ENCODE measurements at regions not wholly inside any gene's neighbourhood (a gene's known extent, or its start where the extent isn't known, plus 50 kb on each side); places are given as distances from the start of the nearest gene placed in this dataset.

DNA sequence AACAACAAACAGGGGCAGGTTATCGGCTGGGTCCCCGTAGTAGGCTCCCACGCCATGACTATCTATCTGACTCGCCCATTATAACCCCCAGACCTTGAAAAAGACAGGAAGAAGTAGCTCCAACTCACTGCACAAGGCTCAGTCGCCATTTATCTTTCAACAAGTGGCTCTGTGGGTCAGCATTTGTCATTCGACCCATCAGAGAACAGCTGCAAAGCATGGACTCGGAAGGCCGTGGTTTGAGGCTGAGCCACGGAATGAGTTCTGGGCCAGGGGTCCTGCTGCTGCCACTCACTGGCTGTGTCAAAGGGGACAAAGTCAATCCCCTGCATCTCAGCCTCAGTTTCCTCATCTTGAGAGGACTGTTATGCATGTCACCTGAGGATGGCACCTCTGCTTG is 131.0 kb downstream of the DMRTA2 start:
- DNase-seq = no peak

GRCh38 chr1:50289495-50289894 is 133.7 kb downstream of the DMRTA2 start:
- DNase-seq = no peak

- DNase-seq = no peak
Measured at GRCh38 chr1:50285994-50286393, 137.2 kb downstream of the DMRTA2 start.

DNA sequence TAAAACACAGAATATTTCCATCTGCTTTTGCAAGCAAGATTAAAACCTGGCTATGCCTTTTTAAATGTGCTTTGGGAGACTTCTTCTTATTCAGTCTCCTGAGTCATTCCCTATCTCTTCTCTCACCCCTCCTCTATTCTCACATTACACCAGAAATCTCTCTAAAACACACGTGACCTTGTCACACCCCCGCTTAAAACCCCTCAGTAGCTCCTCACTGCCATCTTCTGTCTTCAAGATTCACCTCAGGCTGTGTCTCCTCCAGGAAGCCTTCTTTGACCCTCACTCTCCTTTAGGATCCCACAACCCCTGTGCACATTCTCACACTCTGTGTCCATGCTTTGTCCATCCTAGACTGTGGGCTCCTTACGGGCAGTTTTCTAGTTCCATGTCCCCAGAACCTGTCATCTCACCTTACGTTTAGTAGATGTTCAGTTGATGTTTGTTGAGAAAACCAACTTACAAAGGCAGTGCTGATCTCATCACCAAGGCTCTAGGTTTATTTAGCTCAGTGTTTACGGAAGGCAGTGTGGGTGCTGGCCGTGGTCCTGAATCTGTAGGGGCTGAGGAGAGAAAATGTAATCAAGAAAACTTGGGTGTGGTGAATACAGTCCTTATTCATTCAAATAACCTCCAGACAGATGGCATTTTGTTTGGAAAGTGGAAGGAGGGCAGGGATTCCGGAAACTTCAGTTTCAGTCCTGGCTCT is 143.5 kb downstream of the DMRTA2 start:
- DNase-seq = no peak

DNA sequence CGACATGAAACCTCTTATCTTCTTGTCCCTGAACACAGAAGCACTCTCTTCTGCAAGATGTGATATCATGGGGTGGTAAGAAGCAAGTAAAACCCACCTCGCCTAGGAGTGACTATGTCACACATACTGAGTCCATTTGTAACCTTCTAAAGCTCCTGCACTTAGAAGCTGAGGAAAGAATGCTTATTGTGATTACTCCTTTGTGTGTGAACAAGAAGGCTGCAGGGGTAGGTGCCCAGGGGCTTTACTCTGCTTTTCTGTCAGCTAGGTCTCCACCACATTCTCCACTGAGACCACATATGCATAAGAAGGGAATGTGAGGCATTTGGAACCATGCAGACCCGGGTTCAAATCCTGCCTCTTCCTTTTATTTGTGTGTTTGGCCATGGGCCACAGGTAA is 144.3 kb downstream of the DMRTA2 start:
- no peak for DNase-seq

- DNase-seq = no peak
Measured at GRCh38 chr1:50278410-50278809, 144.8 kb downstream of the DMRTA2 start.

DNA sequence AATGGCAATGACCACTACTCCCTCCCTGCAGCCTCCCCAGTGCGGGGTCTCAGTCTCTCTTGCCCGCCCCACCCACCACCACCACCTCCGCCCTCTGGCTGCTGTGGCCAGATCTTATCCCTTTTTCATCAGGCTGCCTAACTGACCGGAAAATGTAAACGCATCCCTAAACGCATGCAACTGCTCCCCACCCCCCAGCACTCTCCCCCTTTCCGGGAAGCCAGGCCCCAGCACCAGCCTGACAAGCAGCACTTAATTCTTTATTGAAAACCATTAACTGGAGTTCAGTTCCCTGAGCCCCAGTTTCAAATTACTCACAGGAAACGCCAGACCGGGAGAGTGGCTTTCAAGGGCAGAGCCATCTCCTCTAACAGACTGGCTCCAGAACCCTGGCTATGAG is 147.7 kb downstream of the DMRTA2 start:
- peak; percentile 84 for DNase-seq

GRCh38 chr1:50272912-50273311 is 150.3 kb downstream of the DMRTA2 start:
- peak; percentile 12 for DNase-seq

DNA sequence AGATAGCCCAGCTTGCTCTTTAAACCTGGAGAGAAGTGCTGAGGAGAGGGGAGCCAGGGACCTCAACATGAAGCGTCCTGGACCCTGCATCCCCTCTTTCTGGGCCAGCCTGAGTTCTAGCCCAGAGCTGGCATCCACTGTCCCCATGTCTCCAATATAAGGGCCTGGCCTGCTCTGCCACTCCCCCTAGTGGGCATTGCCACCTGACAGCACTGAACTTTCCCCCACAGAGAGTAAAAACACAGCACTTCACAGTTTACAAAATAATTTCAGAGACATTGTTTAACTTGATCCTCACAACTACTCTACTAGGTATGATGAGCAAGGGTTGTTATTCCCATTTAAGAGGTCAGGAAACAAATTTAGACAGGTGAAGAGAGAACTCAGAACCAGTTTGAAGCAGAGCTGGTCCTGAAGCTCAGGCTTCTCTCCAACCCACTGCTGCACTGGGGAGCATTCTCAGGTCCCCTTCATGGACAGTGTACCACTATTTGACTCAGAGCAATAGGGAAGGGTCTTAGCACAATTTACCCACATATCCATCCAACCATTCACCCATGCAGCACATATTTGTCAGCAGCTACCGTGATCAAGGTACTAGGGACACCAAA is 151.2 kb downstream of the DMRTA2 start:
- DNase-seq = peak; percentile 22

GRCh38 chr1:50271337-50271736 is 151.9 kb downstream of the DMRTA2 start:
- DNase-seq = no peak

DNA sequence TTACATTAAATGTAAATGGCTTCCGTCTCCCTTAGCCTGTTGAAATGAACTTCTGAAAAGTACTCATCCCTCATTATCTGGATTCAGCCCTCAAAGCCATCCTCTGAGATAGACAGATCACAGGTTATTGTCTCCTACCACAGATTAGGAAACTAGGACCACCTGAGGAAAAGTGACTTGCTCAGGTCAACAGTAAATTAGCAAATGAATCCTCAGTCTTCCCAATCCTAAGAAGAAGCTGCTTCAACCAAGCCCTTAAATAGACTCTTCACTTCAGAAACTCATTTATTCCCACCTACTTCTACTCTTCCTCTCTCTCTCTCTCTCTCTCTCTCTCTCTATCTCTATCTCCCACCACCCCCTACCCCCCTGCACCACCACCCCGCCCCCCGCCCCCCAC is 152.3 kb downstream of the DMRTA2 start:
- DNase-seq = no peak

DNA sequence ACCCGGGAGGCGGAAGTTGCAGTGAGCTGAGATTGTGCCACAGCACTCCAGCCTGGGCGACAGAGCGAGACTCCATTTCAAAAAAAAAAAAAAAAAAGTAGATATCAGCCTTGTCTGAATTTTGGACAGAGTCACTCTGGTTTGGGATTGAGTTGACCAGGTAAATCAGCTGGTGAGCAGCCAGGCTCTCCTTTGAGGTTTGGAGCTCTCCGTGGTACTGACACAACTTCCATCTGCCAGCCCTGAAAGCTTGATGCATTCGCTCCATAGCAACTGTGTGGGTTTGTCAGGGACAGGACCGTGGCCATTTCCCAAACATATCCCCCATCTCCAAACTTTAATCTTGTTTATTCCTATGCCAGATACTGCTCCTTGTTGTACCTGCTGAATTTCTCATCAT is 155.2 kb downstream of the DMRTA2 start:
- DNase-seq = no peak

GRCh38 chr1:50266509-50266908 is 156.7 kb downstream of the DMRTA2 start:
- peak; percentile 13 for DNase-seq

- no peak for DNase-seq
Measured at GRCh38 chr1:50265790-50266314, 157.1 kb downstream of the ELAVL4 start.

GRCh38 chr1:50264590-50264989 is 155.9 kb downstream of the ELAVL4 start:
- DNase-seq = no peak

GRCh38 chr1:50262436-50262835 is 153.7 kb downstream of the ELAVL4 start:
- no peak for DNase-seq

GRCh38 chr1:50261951-50262350 is 153.2 kb downstream of the ELAVL4 start:
- no peak for DNase-seq

GRCh38 chr1:50257940-50258685 is 149.4 kb downstream of the ELAVL4 start:
- DNase-seq = no peak

- no peak for DNase-seq
Measured at GRCh38 chr1:50257029-50257428, 148.3 kb downstream of the ELAVL4 start.

Data from NCI-H1105 (cell line).